IMR-90 (cell line): ENCODE measurements at regions not wholly inside any gene's neighbourhood (a gene's known extent, or its start where the extent isn't known, plus 50 kb on each side); places are given as distances from the start of the nearest gene placed in this dataset.
A peak's percentile ranks its signal among the peaks of the same experiment; 100 is the strongest.

Experiments
- ATAC-seq: fragments of 200-7000 bp; cut with Tn5 transposase; 2 replicates; pipeline ENCODE4 v1.9.1; 2020; ENCODE audit warnings: low read depth, mild to moderate bottlenecking, moderate library complexity
- BruUV-seq: library from RNA; stranded (reverse); fragments of 400-500 nt; replicated peaks from 2 replicates; lab custom pipeline; 2021; lab: Mats Ljungman, UMichigan
- CTCF ChIA-PET: fragments of 300-600 bp; formaldehyde crosslinking; extraction: SDS; loops from one replicate; lab custom pipeline; 2021; ENCODE audit warnings: antibody characterized with exemption; lab: Yijun Ruan, JAX
- POLR2A ChIA-PET: fragments of 300-600 bp; sonication (Branson Sonifier 250); formaldehyde crosslinking; loops from one replicate; lab custom pipeline; 2022; ENCODE audit warnings: antibody characterized with exemption; ENCODE audit not compliant: unreplicated experiment; lab: Charles Lee
- DNase-seq: peaks from one replicate; pipeline ENCODE4 v3.0.0; 2013
- H2AFZ ChIP-seq: replicated peaks from 2 replicates; pipeline ENCODE3; 2013; ENCODE audit warnings: low read length, mild to moderate bottlenecking; ENCODE audit not compliant: poor library complexity
- H2AK5ac ChIP-seq: 2 replicates; pipeline ENCODE4 v1.6.1; 2013; ENCODE audit warnings: low read depth, low read length, inconsistent platforms
- H2AK9ac ChIP-seq: replicated peaks from 2 replicates; pipeline ENCODE3; 2013; ENCODE audit warnings: mild to moderate bottlenecking, low read depth, low read length, moderate library complexity; ENCODE audit not compliant: poor library complexity
- H2BK120ac ChIP-seq: 2 replicates; pipeline ENCODE4 v1.6.1; 2013; ENCODE audit warnings: low read depth, low read length, inconsistent platforms
- H2BK15ac ChIP-seq: 3 replicates; pipeline ENCODE4 v1.6.1; 2013; ENCODE audit warnings: low read depth, low read length, inconsistent platforms
- H2BK20ac ChIP-seq: 2 replicates; pipeline ENCODE4 v1.6.1; 2013; ENCODE audit warnings: low read depth, mild to moderate bottlenecking, inconsistent platforms, low read length, moderate library complexity
- H2BK5ac ChIP-seq: 2 replicates; pipeline ENCODE4 v1.6.1; 2013; ENCODE audit warnings: mild to moderate bottlenecking, low read depth, low read length, inconsistent platforms; ENCODE audit not compliant: poor library complexity, severe bottlenecking
- H3K14ac ChIP-seq: replicated peaks from 2 replicates; pipeline ENCODE4 v1.6.1; 2013; ENCODE audit warnings: low read depth, low read length, inconsistent platforms
- H3K18ac ChIP-seq: 2 replicates; pipeline ENCODE4 v1.6.1; 2013; ENCODE audit warnings: low read depth, low read length, control low read depth
- H3K23ac ChIP-seq: 2 replicates; pipeline ENCODE4 v1.6.1; 2013; ENCODE audit warnings: low read depth, low read length, inconsistent platforms
- H3K27ac ChIP-seq: 2 replicates; pipeline ENCODE4 v1.5.1; 2013; ENCODE audit warnings: mild to moderate bottlenecking, control low read depth, low read length; ENCODE audit not compliant: insufficient read depth
- H3K27me3 ChIP-seq: 2 replicates; pipeline ENCODE4 v1.6.1; 2013; ENCODE audit warnings: low read length; ENCODE audit not compliant: control insufficient read depth, insufficient read depth
- H3K36me3 ChIP-seq: 2 replicates; pipeline ENCODE4 v1.6.1; 2013; ENCODE audit warnings: low read length, mixed read lengths; ENCODE audit not compliant: control insufficient read depth, insufficient read depth
- H3K4ac ChIP-seq: 2 replicates; pipeline ENCODE4 v1.6.1; 2013; ENCODE audit warnings: low read depth, low read length, inconsistent platforms
- H3K4me1 ChIP-seq: 2 replicates; pipeline ENCODE4 v1.6.1; 2013; ENCODE audit warnings: low read length, mixed read lengths; ENCODE audit not compliant: control insufficient read depth, insufficient read depth
- H3K4me2 ChIP-seq: 2 replicates; pipeline ENCODE4 v1.6.1; 2013; ENCODE audit warnings: low read depth, mild to moderate bottlenecking, control low read depth, low read length, moderate library complexity
- H3K4me3 ChIP-seq: 2 replicates; pipeline ENCODE4 v1.5.1; 2013; ENCODE audit warnings: low read depth, mild to moderate bottlenecking, control low read depth, low read length, moderate library complexity; ENCODE audit not compliant: insufficient read depth
- H3K56ac ChIP-seq: 2 replicates; pipeline ENCODE4 v1.6.1; 2013; ENCODE audit warnings: low read length, inconsistent platforms; ENCODE audit not compliant: insufficient read depth; ENCODE audit errors: extremely low read depth
- H3K79me1 ChIP-seq, 2 experiments: 2 replicates each; pipeline ENCODE4 v1.6.1; 2013; ENCODE audit warnings: low read length in 2 of 2, inconsistent platforms in 1 of 2, low read depth in 1 of 2
- H3K9ac ChIP-seq: 2 replicates; pipeline ENCODE4 v1.6.1; 2013; ENCODE audit warnings: low read depth, low read length, control low read depth
- H3K9me1 ChIP-seq: 2 replicates; pipeline ENCODE4 v1.6.1; 2013; ENCODE audit warnings: low read length, inconsistent platforms; ENCODE audit not compliant: insufficient read depth
- H3K9me3 ChIP-seq: 2 replicates; pipeline ENCODE4 v1.6.1; 2013; ENCODE audit warnings: low read length; ENCODE audit not compliant: control insufficient read depth, insufficient read depth
- H4K20me1 ChIP-seq: 2 replicates; pipeline ENCODE4 v1.6.1; 2013; ENCODE audit warnings: low read length, inconsistent platforms; ENCODE audit not compliant: insufficient read depth
- H4K5ac ChIP-seq: 2 replicates; pipeline ENCODE4 v1.6.1; 2013; ENCODE audit warnings: mild to moderate bottlenecking, low read depth, low read length, control low read depth
- H4K8ac ChIP-seq, 2 experiments: 2 replicates each; pipeline ENCODE4 v1.6.1; 2013; ENCODE audit warnings: low read depth in 2 of 2, low read length in 2 of 2, control low read depth in 1 of 2, inconsistent platforms in 1 of 2
- H4K91ac ChIP-seq: 2 replicates; pipeline ENCODE4 v1.6.1; 2013; ENCODE audit warnings: low read depth, low read length, inconsistent platforms; ENCODE audit not compliant: insufficient read depth
- MAFK ChIP-seq: IDR thresholded peaks from 2 replicates; pipeline ENCODE4 v1.6.1; 2012; ENCODE audit warnings: low read depth, low read length, improper control_type of control experiment
- POLR2A ChIP-seq: IDR thresholded peaks from 2 replicates; pipeline ENCODE4 v1.6.1; 2012; ENCODE audit warnings: mild to moderate bottlenecking, low read depth, low read length
- WGBS, 2 experiments: methylation state at CpG; one replicate each; pipeline versions ENCODE4 v1.1.5 to v1.1.7; 2013; ENCODE audit warnings: missing lambda C conversion rate in 2 of 2; ENCODE audit not compliant: insufficient read length in 1 of 2; ENCODE audit errors: extremely low coverage in 2 of 2; 5-methylcytosine and 5-hydroxymethylcytosine counted together
- dilution Hi-C: fragments of 300-500 bp; cut with HindIII; formaldehyde crosslinking; loops from one replicate; pipeline ENCODE4 v1.14.3; 2018; ENCODE audit warnings: low sequenced_read_pairs; ENCODE audit not compliant: unreplicated experiment
- in situ Hi-C: fragments of 300-500 bp; cut with MboI; formaldehyde crosslinking; loops from 3 replicates; pipeline ENCODE4 v1.14.3; 2019; ENCODE audit warnings: low sequenced_read_pairs, inconsistent platforms, mixed read lengths
- intact Hi-C: fragments of 100-400 bp; cut with micrococcal nuclease; formaldehyde crosslinking; loops from 2 replicates; pipeline ENCODE4 v1.10.0; 2022

DNA sequence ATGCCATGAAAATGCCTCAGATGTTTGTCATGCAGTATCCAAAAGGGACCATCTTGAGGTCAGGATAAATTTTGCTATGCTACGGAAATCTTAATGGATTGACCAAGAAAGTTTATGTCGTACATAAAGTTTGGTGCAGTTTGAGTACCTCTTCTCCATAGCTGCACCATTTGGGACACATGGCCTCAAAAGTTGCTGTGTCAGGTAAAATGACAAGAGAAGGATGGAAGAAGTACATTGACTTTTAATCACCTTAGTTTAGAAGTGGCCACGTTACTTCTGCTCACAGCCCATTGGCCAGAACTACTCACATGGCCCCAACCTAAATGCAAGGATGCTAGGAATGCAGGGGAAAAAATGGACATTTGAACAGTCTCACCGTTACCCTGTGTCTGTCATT is 107.4 kb upstream of the NAMPT start:
- CTCF ChIA-PET = no interaction called here
- no peak overlapping the region for H2AK9ac ChIP-seq
- no peak overlapping the region for H2BK5ac ChIP-seq
- H2BK15ac ChIP-seq = no peak overlapping the region
- DNase-seq (no peak), ATAC-seq (no peak)
- no peak overlapping the region for H3K14ac ChIP-seq
- H3K79me1 ChIP-seq = no peaks in the 10 kb centered on the region
- H2AK5ac ChIP-seq = no peak overlapping the region
- no peak overlapping the region for H3K9ac ChIP-seq
- TF ChIP-seq MAFK (peak; percentile 60), POLR2A (no peak)
- intact Hi-C loops (no loop called here), in situ Hi-C loops (no loop called here), dilution Hi-C loops (no loop called here)
- H2BK120ac ChIP-seq = no peak overlapping the region
- no peak overlapping the region for H2BK20ac ChIP-seq
- no peak overlapping the region for H3K18ac ChIP-seq
- H2AFZ ChIP-seq = no peak overlapping the region
- peaks cover 8% of the 10 kb centered on the region; the same call in 1 of the 2 replicates for H3K27me3 ChIP-seq
- no peaks in the 10 kb centered on the region for H3K36me3 ChIP-seq
- no CpG with 5 or more reads among the region's 4 CpGs for WGBS, 2 experiments
- H3K4me3 ChIP-seq = no peak overlapping the region
- H4K91ac ChIP-seq = no peak overlapping the region
- no peak overlapping the region for H4K5ac ChIP-seq
- BruUV-seq = no TSS peak
- no peak overlapping the region for H4K8ac ChIP-seq
- H3K23ac ChIP-seq = no peak overlapping the region
- H4K20me1 ChIP-seq = no peaks in the 10 kb centered on the region
- no peak overlapping the region for H3K27ac ChIP-seq
- H3K56ac ChIP-seq = no peak overlapping the region
- POLR2A ChIA-PET = no interaction called here
- H3K9me3 ChIP-seq = no peaks in the 10 kb centered on the region; the same call in 1 of the 2 replicates
- no peak overlapping the region for H3K4ac ChIP-seq
- H3K4me2 ChIP-seq = no peak overlapping the region
- no peaks in the 10 kb centered on the region for H3K9me1 ChIP-seq
- no peaks in the 10 kb centered on the region for H3K4me1 ChIP-seq
